ENCODE measurements at regions not wholly inside any gene's neighbourhood (a gene's known extent, or its start where the extent isn't known, plus 50 kb on each side); places are given as distances from the start of the nearest gene placed in this dataset.

DNA sequence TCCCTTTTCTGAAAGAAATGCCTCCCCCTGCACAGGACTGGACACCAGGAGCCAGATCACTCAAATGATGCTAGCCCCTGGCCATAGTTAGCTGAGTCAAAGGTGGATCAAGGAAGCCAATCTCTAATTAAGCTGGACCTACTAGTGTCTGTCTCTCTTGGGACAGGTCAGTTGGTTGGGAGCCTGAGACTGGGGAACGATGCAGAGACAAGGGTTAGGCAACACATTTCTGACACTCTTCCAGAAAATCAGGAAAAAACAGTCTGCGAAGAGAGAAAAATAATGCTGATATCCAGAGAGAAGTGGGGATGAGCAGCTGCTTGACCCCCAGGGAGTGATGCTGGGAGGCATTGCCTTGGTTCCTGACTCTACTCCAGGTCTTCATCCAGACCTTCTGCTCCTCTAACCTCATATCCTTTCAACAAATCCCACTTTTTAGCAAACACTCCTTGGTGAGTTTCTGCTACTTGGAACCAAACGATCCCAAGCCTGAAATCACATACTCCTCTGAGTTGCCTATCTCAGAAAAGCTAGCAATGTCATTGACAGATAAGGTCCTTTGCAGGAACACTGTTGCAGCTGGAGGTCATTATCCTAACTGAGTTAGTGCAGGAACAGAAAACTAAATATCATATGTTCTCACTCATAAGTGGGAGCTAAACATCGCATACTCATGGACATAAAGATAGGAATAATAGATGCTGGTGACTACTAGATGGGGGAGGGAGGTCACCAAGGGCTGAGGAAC lies 369.7 kb downstream of the COG6 start:
- DNase-seq = no peak
- Histone ChIP-seq H3K27me3 (no peaks in the 10 kb centered on the region), H3K27ac (no peak overlapping the region), H3K9me3 (no peaks in the 10 kb centered on the region), H3K36me3 (no peaks in the 10 kb centered on the region), H3K4me3 (no peak overlapping the region), H3K4me1 (no peaks in the 10 kb centered on the region)
- TF ChIP-seq, protein P1, sequence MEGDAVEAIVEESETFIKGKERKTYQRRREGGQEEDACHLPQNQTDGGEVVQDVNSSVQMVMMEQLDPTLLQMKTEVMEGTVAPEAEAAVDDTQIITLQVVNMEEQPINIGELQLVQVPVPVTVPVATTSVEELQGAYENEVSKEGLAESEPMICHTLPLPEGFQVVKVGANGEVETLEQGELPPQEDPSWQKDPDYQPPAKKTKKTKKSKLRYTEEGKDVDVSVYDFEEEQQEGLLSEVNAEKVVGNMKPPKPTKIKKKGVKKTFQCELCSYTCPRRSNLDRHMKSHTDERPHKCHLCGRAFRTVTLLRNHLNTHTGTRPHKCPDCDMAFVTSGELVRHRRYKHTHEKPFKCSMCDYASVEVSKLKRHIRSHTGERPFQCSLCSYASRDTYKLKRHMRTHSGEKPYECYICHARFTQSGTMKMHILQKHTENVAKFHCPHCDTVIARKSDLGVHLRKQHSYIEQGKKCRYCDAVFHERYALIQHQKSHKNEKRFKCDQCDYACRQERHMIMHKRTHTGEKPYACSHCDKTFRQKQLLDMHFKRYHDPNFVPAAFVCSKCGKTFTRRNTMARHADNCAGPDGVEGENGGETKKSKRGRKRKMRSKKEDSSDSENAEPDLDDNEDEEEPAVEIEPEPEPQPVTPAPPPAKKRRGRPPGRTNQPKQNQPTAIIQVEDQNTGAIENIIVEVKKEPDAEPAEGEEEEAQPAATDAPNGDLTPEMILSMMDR (IDR thresholded peaks at IDR 0.05) = no peak
- no peak for TF ChIP-seq POLR2A (IDR thresholded peaks at IDR 0.05)

DNA sequence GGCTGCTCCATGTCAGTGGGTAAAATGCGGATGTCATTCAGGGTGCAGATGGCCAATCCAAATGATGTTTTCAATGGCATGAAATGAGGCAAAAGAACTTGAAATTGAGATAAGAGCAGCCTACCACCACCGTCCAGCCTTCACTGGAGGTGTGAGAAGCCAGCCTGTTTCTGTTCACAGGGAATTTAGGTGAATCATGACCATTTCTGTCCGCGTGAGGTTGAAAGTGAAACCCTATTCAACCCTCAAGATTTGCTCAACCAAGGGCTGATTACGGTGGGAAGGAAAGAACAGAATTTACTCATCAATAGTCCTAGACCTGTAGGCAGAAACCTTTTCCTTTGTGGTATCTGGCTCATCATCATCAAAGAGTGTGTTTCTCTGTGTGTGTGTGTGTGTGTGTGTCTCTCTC lies 370.7 kb downstream of the COG6 start:
- no peak for DNase-seq
- Histone ChIP-seq H3K9me3 (no peaks in the 10 kb centered on the region), H3K36me3 (no peaks in the 10 kb centered on the region), H3K27ac (no peak overlapping the region), H3K4me1 (no peaks in the 10 kb centered on the region), H3K4me3 (no peak overlapping the region), H3K27me3 (no peaks in the 10 kb centered on the region)
- TF ChIP-seq, protein P1 (IDR thresholded peaks at IDR 0.05) = no peak
- TF ChIP-seq POLR2A (IDR thresholded peaks at IDR 0.05) = no peak

DNA sequence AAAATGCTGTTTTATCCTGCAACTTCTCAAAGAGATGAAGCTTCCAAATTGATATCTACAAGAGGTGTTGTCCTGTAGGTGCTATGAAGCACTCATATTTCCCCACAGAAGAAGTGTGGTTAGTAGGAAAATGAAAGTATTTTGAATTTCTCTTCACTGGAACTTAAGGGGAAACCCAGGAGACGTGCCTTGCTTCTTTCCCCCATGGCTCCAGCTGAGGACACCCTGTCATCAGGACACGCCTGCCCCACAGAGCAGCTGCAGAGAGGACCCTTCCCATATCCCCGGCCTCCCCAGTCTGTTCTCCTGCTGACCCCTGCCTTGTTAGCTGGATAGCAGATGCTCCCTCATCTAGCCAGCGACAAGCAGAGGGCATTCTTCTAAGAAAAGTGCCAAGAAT lies 371.3 kb downstream of the COG6 start:
- Histone ChIP-seq H3K27me3 (no peaks in the 10 kb centered on the region), H3K4me3 (no peak overlapping the region), H3K9me3 (no peaks in the 10 kb centered on the region), H3K27ac (no peak overlapping the region), H3K4me1 (no peaks in the 10 kb centered on the region), H3K36me3 (no peaks in the 10 kb centered on the region)
- no peak for TF ChIP-seq POLR2A (IDR thresholded peaks at IDR 0.05)
- TF ChIP-seq, protein P1 (IDR thresholded peaks at IDR 0.05) = no peak
- no peak for DNase-seq

DNA sequence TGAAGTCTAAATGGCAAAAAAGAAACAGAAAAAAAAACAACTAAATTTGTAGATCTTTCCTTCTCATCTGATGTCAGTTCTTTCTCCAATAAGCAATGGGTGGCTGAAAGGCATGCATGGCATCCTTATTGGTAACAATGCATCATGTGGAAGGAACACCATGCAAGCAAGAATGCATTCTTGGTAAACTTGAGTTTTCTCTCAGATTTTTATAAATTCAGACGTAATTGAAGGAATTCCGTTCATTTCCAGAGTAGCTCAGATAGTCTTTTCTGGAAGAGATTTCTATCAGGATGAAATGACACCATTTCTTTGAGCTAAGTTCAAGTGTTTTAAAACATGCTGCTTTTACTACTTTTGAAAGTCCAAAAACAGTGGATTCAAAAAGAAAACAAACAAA lies 373.0 kb downstream of the COG6 start:
- H3K27ac ChIP-seq = no peak overlapping the region
- no peak overlapping the region for H3K4me3 ChIP-seq
- no peaks in the 10 kb centered on the region for H3K9me3 ChIP-seq
- TF ChIP-seq POLR2A (IDR thresholded peaks at IDR 0.05) = no peak
- TF ChIP-seq, protein P1 (IDR thresholded peaks at IDR 0.05) = no peak
- DNase-seq = no peak
- H3K27me3 ChIP-seq = no peaks in the 10 kb centered on the region
- H3K36me3 ChIP-seq = no peaks in the 10 kb centered on the region
- no peaks in the 10 kb centered on the region for H3K4me1 ChIP-seq

DNA sequence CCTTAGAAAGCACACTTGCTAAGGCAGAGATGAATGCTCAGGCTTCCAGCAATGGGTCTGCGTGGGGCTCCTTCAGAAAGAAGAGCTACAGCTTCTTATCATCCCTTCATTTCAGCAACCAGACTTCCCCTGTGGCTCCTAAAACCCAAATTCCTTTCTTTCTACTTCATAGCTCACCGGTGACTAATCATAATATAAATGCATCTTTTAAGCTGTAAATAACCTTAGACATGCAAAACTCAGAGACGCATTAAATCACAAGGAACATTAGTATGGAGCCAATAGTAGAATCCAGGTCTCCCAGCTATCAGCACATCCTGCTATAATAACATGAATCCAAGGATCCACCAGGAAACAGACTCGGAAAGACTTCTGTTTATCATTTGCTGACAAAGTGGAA lies 375.6 kb downstream of the COG6 start:
- no peak for TF ChIP-seq POLR2A (IDR thresholded peaks at IDR 0.05)
- TF ChIP-seq, protein P1 (IDR thresholded peaks at IDR 0.05) = no peak
- no peak overlapping the region for H3K27ac ChIP-seq
- H3K4me3 ChIP-seq = no peak overlapping the region
- no peaks in the 10 kb centered on the region for H3K9me3 ChIP-seq
- H3K27me3 ChIP-seq = no peaks in the 10 kb centered on the region
- no peak for DNase-seq
- no peaks in the 10 kb centered on the region for H3K4me1 ChIP-seq
- no peaks in the 10 kb centered on the region for H3K36me3 ChIP-seq

Measured in Peyer's patch (tissue), 4 donors.